ENCODE measurements at regions not wholly inside any gene's neighbourhood (a gene's known extent, or its start where the extent isn't known, plus 50 kb on each side); places are given as distances from the start of the nearest gene placed in this dataset.

GRCh38 chr6:56863366-56863765, 91.5 kb upstream of the BEND6 start:
- no peaks in the 10 kb centered on the region for H3K27me3 ChIP-seq (ENCODE audit: insufficient read depth, low read length)
- no peak overlapping the region for H4K5ac ChIP-seq (ENCODE audit: insufficient read length, low read depth, low read length)
- no peaks in the 10 kb centered on the region for H4K20me1 ChIP-seq (ENCODE audit: control insufficient read depth, insufficient read depth, insufficient read length)
- no peak overlapping the region; a peak in 1 of 7 replicates for H3K27ac Mint-ChIP-seq
- H3K9me3 Mint-ChIP-seq = no peaks in the 10 kb centered on the region
- no peak overlapping the region for H3K4ac ChIP-seq (ENCODE audit: low read depth, low read length)
- no peak overlapping the region for H2BK5ac ChIP-seq (ENCODE audit: insufficient read length, low read length)
- H3K79me1 ChIP-seq (ENCODE audit: insufficient read depth, low read depth, low read length, poor library complexity, severe bottlenecking) = no peaks in the 10 kb centered on the region
- H3K18ac ChIP-seq (ENCODE audit: insufficient read length, low read depth, low read length) = no peak overlapping the region
- H3K23ac ChIP-seq (ENCODE audit: insufficient read length, low read depth, low read length) = no peak overlapping the region
- H2BK120ac ChIP-seq (ENCODE audit: low read depth, low read length, poor library complexity, severe bottlenecking) = no peak overlapping the region
- H2AK5ac ChIP-seq (ENCODE audit: insufficient read length, low read length) = no peak overlapping the region
- WGBS (ENCODE audit: extremely low coverage, insufficient read length, low lambda C conversion rate) = no CpG with 5 or more reads among the region's 1 CpG
- H3K9me3 ChIP-seq (ENCODE audit: control insufficient read depth, low read depth, low read length) = no peaks in the 10 kb centered on the region
- no peak overlapping the region for H2BK12ac ChIP-seq (ENCODE audit: insufficient read length, low read depth, low read length)
- no peak for TF ChIP-seq CTCF (conservative IDR thresholded peaks at IDR 0.05)
- no peaks in the 10 kb centered on the region for H3K36me3 Mint-ChIP-seq (ENCODE audit: insufficient read depth in 1 of 3, low read depth in 3 of 3)
- no peak overlapping the region for H3K14ac ChIP-seq (ENCODE audit: insufficient read depth, low read length)
- no peak overlapping the region for H4K91ac ChIP-seq (ENCODE audit: insufficient read length, low read depth, low read length)
- no peak overlapping the region for H3K9ac ChIP-seq (ENCODE audit: extremely low read depth, insufficient read length, low read length)
- H2AFZ ChIP-seq (ENCODE audit: low read length) = no peak overlapping the region
- no peaks in the 10 kb centered on the region; the same call in 1 of the 2 replicates for H3K27me3 Mint-ChIP-seq (ENCODE audit: low read depth)
- no peak overlapping the region for H3K4me3 Mint-ChIP-seq
- H3K4me2 ChIP-seq (ENCODE audit: insufficient read depth, insufficient read length, low read length) = no peak overlapping the region
- no peak overlapping the region for H3K27ac ChIP-seq (ENCODE audit: insufficient read length, low read depth, low read length)
- DNase-seq = no peak
- no peak overlapping the region for H3T11ph ChIP-seq (ENCODE audit: low read length)
- no peak overlapping the region for H2BK15ac ChIP-seq (ENCODE audit: low read depth, low read length)
- no peak overlapping the region for H3K56ac ChIP-seq (ENCODE audit: insufficient read length, low read depth, low read length)
- H3K79me2 ChIP-seq (ENCODE audit: insufficient read depth, low read length) = no peaks in the 10 kb centered on the region
- H3K4me1 Mint-ChIP-seq = peaks cover 25 to 30% of the 10 kb centered on the region in 2 experiments
- no peak overlapping the region for H4K8ac ChIP-seq (replicated peaks; ENCODE audit: insufficient read length, low read depth, low read length)
- no peaks in the 10 kb centered on the region for H3K23me2 ChIP-seq (ENCODE audit: insufficient read length, low read depth, low read length, poor library complexity, severe bottlenecking)
- H2BK20ac ChIP-seq (ENCODE audit: low read depth, low read length, poor library complexity, severe bottlenecking) = no peak overlapping the region
- peaks cover 7% of the 10 kb centered on the region; the same call in 1 of the 2 replicates for H3K4me1 ChIP-seq (ENCODE audit: insufficient read depth, low read length)
